ENCODE measurements at regions not wholly inside any gene's neighbourhood (a gene's known extent, or its start where the extent isn't known, plus 50 kb on each side); places are given as distances from the start of the nearest gene placed in this dataset.

GRCh38 chr6:27617046-27617687, 144.3 kb upstream of the ZNF184 start:
- Histone ChIP-seq H3K4me3 (peak overlapping the region; percentile 6 to 55 (median 35)), H3K27ac (no peak overlapping the region), H3K4me1 (peaks cover 0 to 18% (median 0%) of the 10 kb centered on the region in 3 donors), H3K36me3 (no peaks in the 10 kb centered on the region), H3K27me3 (peaks cover 0 to 94% (median 0%) of the 10 kb centered on the region in 4 donors), H3K9me3 (no peaks in the 10 kb centered on the region)
- intact Hi-C loops (cut with DNase I), result no loop called here
- 3% methylated on average over 18 of the region's 18 CpGs for WGBS, 2 donors
- TF ChIP-seq POLR2A (IDR thresholded peaks at IDR 0.05), result no peak
- no peak for TF ChIP-seq CTCF (IDR thresholded peaks at IDR 0.05)
- DNase-seq, result no peak

GRCh38 chr6:27616328-27617045, 143.6 kb upstream of the ZNF184 start:
- peak overlapping the region in 2 of 4 donors; percentile 40 to 55 for H3K4me3 ChIP-seq
- peaks cover 0 to 96% (median 0%) of the 10 kb centered on the region in 4 donors for H3K27me3 ChIP-seq
- no peaks in the 10 kb centered on the region for H3K36me3 ChIP-seq
- H3K27ac ChIP-seq, result no peak overlapping the region
- intact Hi-C loops (cut with DNase I), result no loop called here
- H3K9me3 ChIP-seq, result no peaks in the 10 kb centered on the region
- peaks cover 0 to 18% (median 0%) of the 10 kb centered on the region in 3 donors for H3K4me1 ChIP-seq
- TF ChIP-seq CTCF (IDR thresholded peaks at IDR 0.05), result no peak
- no peak for TF ChIP-seq POLR2A (IDR thresholded peaks at IDR 0.05)
- DNase-seq, result no peak
- 50 to 57% methylated on average over 6 of the region's 6 CpGs for WGBS, 2 donors

- Histone ChIP-seq H3K4me3 (no peak overlapping the region), H3K36me3 (no peaks in the 10 kb centered on the region), H3K4me1 (no peaks in the 10 kb centered on the region), H3K27ac (no peak overlapping the region), H3K9me3 (no peaks in the 10 kb centered on the region), H3K27me3 (peaks cover 0 to 85% (median 0%) of the 10 kb centered on the region in 4 donors)
- no peak for TF ChIP-seq CTCF (IDR thresholded peaks at IDR 0.05)
- DNase-seq, result no peak
- intact Hi-C loops (cut with DNase I), result no loop called here
- WGBS, 2 donors, result 46 to 80% methylated on average over 1 of the region's 1 CpG
These were observed 138.5 kb upstream of the ZNF184 start for GRCh38 chr6:27611451-27611850.

- intact Hi-C loops (cut with DNase I), result no loop called here
- H3K27me3 ChIP-seq, result peaks cover 0 to 87% (median 0%) of the 10 kb centered on the region in 4 donors
These were observed 136.3 kb upstream of the ZNF184 start for GRCh38 chr6:27608916-27609883.

More at GRCh38 chr6:27608916-27609883, 136.3 kb upstream of the ZNF184 start:
- WGBS, 2 donors, result 42 to 46% methylated on average over 8 of the region's 8 CpGs
- no peaks in the 10 kb centered on the region for H3K9me3 ChIP-seq
- peaks cover 0 to 12% (median 0%) of the 10 kb centered on the region in 3 donors for H3K4me1 ChIP-seq
- H3K4me3 ChIP-seq, result no peak overlapping the region
- DNase-seq, result no peak
- H3K27ac ChIP-seq, result no peak overlapping the region
- no peaks in the 10 kb centered on the region for H3K36me3 ChIP-seq
- TF ChIP-seq CTCF (IDR thresholded peaks at IDR 0.05) (peak; percentile 23 to 69 (median 47)), POLR2A (IDR thresholded peaks at IDR 0.05) (no peak)

Measured in esophagus squamous epithelium (tissue), 5 donors.